Activated CD8-positive, alpha-beta memory T cell treated with anti-CD3 and anti-CD28 coated beads, Interleukin-2, amount 10 ng/mL, durations not matched to agents 7 days and 5 days (primary cell): ENCODE measurements at regions not wholly inside any gene's neighbourhood (a gene's known extent, or its start where the extent isn't known, plus 50 kb on each side); places are given as distances from the start of the nearest gene placed in this dataset.

Experiments
- ATAC-seq: fragments of 150-1000 bp; cut with Tn5 transposase; one replicate; pipeline ENCODE4 v1.10.0; 2021; ENCODE audit warnings: moderate library complexity
- CTCF ChIA-PET: fragments of 350-600 bp; sonication (Branson Sonifier 250); formaldehyde crosslinking; loops from one replicate; lab custom pipeline; 2021; ENCODE audit warnings: antibody characterized with exemption; lab: Charles Lee
- DNase-seq: peaks from one replicate; pipeline ENCODE4 v3.0.0-alpha.2; 2020
- H3K27ac Mint-ChIP-seq: one replicate; pipeline ENCODE4 v1.8.0; 2021; ENCODE audit warnings: mild to moderate bottlenecking, mixed read lengths
- H3K27me3 Mint-ChIP-seq: one replicate; pipeline ENCODE4 v1.8.0; 2021; ENCODE audit warnings: mixed read lengths
- H3K36me3 Mint-ChIP-seq: one replicate; pipeline ENCODE4 v1.8.0; 2021; ENCODE audit warnings: mild to moderate bottlenecking, mixed read lengths
- H3K4me1 Mint-ChIP-seq: one replicate; pipeline ENCODE4 v1.8.0; 2021; ENCODE audit warnings: mixed read lengths
- H3K4me3 Mint-ChIP-seq: one replicate; pipeline ENCODE4 v1.8.0; 2021; ENCODE audit warnings: mild to moderate bottlenecking, moderate library complexity, mixed read lengths
- H3K9me3 Mint-ChIP-seq: one replicate; pipeline ENCODE4 v1.8.0; 2022; ENCODE audit warnings: low read depth, mixed read lengths

- peak overlapping the region; percentile 27 for H3K27ac Mint-ChIP-seq
- peaks cover 2% of the 10 kb centered on the region for H3K36me3 Mint-ChIP-seq
- DNase-seq (no peak), ATAC-seq (no peak)
- no peaks in the 10 kb centered on the region for H3K9me3 Mint-ChIP-seq
- peaks cover 2% of the 10 kb centered on the region for H3K27me3 Mint-ChIP-seq
- H3K4me3 Mint-ChIP-seq, result no peak overlapping the region
- H3K4me1 Mint-ChIP-seq, result peaks cover 23% of the 10 kb centered on the region
- CTCF ChIA-PET, result interaction anchor here (1.5 kb wide), 1 partner anchor 47 kb away, joined by 4 read pairs; no protein-coding TSS in a partner anchor
Measured at GRCh38 chr14:36021591-36022320, 154.8 kb downstream of the PTCSC3 start.

DNA sequence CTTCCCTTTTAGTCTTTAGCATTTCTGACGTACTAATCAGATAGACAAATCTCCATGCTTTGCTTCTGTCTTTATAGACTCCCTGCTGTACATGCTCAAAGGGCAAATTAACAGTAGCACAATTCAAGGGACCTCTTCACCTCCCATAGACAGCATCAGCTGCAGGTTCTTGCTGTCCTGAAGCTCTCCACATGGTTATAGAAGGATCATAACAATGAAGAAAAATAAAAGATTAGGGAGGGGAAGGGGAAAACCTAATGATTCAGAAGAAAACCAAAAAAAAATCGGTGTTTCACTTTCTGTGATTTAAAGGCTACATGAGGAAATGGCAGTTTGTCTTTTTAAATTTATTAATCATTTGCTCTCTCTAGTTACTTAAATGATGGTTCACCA, 155.5 kb downstream of the PTCSC3 start:
- DNase-seq (no peak), ATAC-seq (no peak)
- Mint-ChIP-seq H3K27ac (peak overlapping the region; percentile 13), H3K36me3 (peaks cover 2% of the 10 kb centered on the region), H3K27me3 (peaks cover 2% of the 10 kb centered on the region), H3K4me1 (peaks cover 23% of the 10 kb centered on the region), H3K4me3 (no peak overlapping the region), H3K9me3 (no peaks in the 10 kb centered on the region)
- CTCF ChIA-PET, result interaction anchor here (1.5 kb wide), 1 partner anchor 48 kb away, joined by 4 read pairs; no protein-coding TSS in a partner anchor

- ATAC-seq, result no peak
- Mint-ChIP-seq H3K4me3 (no peak overlapping the region), H3K4me1 (peaks cover 23% of the 10 kb centered on the region), H3K27me3 (no peaks in the 10 kb centered on the region), H3K27ac (no peak overlapping the region), H3K36me3 (peaks cover 2% of the 10 kb centered on the region), H3K9me3 (no peaks in the 10 kb centered on the region)
- no peak for DNase-seq
- CTCF ChIA-PET, result interaction anchor here (1.5 kb wide), 1 partner anchor 48 kb away, joined by 4 read pairs; no protein-coding TSS in a partner anchor
Measured at GRCh38 chr14:36020120-36021029, 156.1 kb downstream of the PTCSC3 start.

GRCh38 chr14:36019126-36019525, 157.4 kb downstream of the PTCSC3 start:
- peak; percentile 78 for ATAC-seq
- DNase-seq, result no peak
- Mint-ChIP-seq H3K4me1 (peaks cover 23% of the 10 kb centered on the region), H3K9me3 (no peaks in the 10 kb centered on the region), H3K27ac (peak overlapping the region; percentile 77), H3K27me3 (no peaks in the 10 kb centered on the region), H3K36me3 (no peaks in the 10 kb centered on the region), H3K4me3 (no peak overlapping the region)
- CTCF ChIA-PET, result interaction anchor here (0.6 to 1.2 kb wide), 2 partner anchors 14 to 356 kb away, joined by 3 to 4 read pairs; no protein-coding TSS in a partner anchor

GRCh38 chr14:36014236-36014635, 162.3 kb downstream of the PTCSC3 start:
- no peak for ATAC-seq
- Mint-ChIP-seq H3K27ac (no peak overlapping the region), H3K27me3 (no peaks in the 10 kb centered on the region), H3K36me3 (no peaks in the 10 kb centered on the region), H3K4me1 (peaks cover 5% of the 10 kb centered on the region), H3K4me3 (no peak overlapping the region), H3K9me3 (no peaks in the 10 kb centered on the region)
- no peak for DNase-seq
- CTCF ChIA-PET, result no interaction called here

DNA sequence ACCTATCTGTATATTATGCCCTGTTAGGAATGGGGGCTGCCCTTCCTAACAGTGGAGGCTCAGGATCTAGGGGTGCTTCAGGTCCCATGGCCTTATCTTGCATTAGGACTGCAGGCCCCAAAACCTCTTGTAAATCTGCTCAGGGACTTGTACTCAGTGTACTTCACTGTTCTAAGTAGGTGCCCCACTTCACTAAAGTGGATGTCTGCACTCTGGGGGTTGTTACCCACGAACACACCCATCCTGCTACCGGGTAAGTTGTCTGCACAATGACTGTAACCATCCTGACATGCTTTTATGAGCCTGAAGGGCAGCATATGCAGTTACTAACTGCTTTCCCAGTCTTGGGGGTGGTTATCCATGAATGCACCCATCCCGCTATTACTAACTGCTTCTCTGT, 163.0 kb downstream of the PTCSC3 start:
- no peak overlapping the region for H3K4me3 Mint-ChIP-seq
- H3K9me3 Mint-ChIP-seq, result no peaks in the 10 kb centered on the region
- ATAC-seq, result no peak
- CTCF ChIA-PET, result no interaction called here
- no peak for DNase-seq
- H3K27ac Mint-ChIP-seq, result no peak overlapping the region
- H3K36me3 Mint-ChIP-seq, result no peaks in the 10 kb centered on the region
- no peaks in the 10 kb centered on the region for H3K27me3 Mint-ChIP-seq
- no peaks in the 10 kb centered on the region for H3K4me1 Mint-ChIP-seq

DNA sequence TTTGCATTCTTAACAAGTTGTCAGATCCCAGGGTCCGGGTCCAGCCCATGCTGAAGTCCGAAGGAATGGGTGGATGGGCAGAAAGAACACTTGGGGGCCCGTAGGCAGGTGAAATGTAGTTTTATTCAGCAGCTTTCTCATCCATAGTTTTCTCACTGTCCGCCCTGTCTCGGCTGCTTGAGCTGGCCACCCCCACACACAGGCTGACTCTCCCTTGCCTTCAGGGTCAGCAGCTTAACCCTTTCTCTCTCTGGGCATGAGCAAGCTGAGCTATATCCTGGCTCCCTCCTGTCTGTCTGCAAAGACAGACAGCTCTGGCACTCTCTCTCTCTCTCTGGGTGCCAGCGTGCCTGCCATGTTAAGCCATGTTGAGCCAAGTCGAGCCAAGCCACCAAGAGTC, 163.9 kb downstream of the PTCSC3 start:
- Mint-ChIP-seq H3K27me3 (no peaks in the 10 kb centered on the region), H3K4me3 (no peak overlapping the region), H3K36me3 (no peaks in the 10 kb centered on the region), H3K9me3 (no peaks in the 10 kb centered on the region), H3K27ac (no peak overlapping the region), H3K4me1 (no peaks in the 10 kb centered on the region)
- CTCF ChIA-PET, result no interaction called here
- DNase-seq (no peak), ATAC-seq (no peak)

GRCh38 chr14:36009643-36010042, 166.9 kb downstream of the PTCSC3 start:
- CTCF ChIA-PET, result no interaction called here
- no peak overlapping the region for H3K4me3 Mint-ChIP-seq
- DNase-seq, result no peak
- H3K27ac Mint-ChIP-seq, result no peak overlapping the region
- H3K27me3 Mint-ChIP-seq, result no peaks in the 10 kb centered on the region
- H3K36me3 Mint-ChIP-seq, result no peaks in the 10 kb centered on the region
- ATAC-seq, result no peak
- no peaks in the 10 kb centered on the region for H3K9me3 Mint-ChIP-seq
- H3K4me1 Mint-ChIP-seq, result peaks cover 4% of the 10 kb centered on the region

- CTCF ChIA-PET, result no interaction called here
- Mint-ChIP-seq H3K27me3 (peaks cover 2% of the 10 kb centered on the region), H3K36me3 (no peaks in the 10 kb centered on the region), H3K9me3 (no peaks in the 10 kb centered on the region), H3K4me3 (no peak overlapping the region), H3K27ac (no peak overlapping the region), H3K4me1 (peaks cover 4% of the 10 kb centered on the region)
- ATAC-seq (no peak), DNase-seq (no peak)
Measured at GRCh38 chr14:36006623-36007022, 169.9 kb downstream of the PTCSC3 start.

GRCh38 chr14:36005670-36006069, 170.9 kb downstream of the PTCSC3 start:
- CTCF ChIA-PET, result no interaction called here
- ATAC-seq (no peak), DNase-seq (no peak)
- H3K9me3 Mint-ChIP-seq, result no peaks in the 10 kb centered on the region
- no peak overlapping the region for H3K4me3 Mint-ChIP-seq
- peaks cover 2% of the 10 kb centered on the region for H3K27me3 Mint-ChIP-seq
- peaks cover 4% of the 10 kb centered on the region for H3K4me1 Mint-ChIP-seq
- H3K27ac Mint-ChIP-seq, result no peak overlapping the region
- H3K36me3 Mint-ChIP-seq, result no peaks in the 10 kb centered on the region

DNA sequence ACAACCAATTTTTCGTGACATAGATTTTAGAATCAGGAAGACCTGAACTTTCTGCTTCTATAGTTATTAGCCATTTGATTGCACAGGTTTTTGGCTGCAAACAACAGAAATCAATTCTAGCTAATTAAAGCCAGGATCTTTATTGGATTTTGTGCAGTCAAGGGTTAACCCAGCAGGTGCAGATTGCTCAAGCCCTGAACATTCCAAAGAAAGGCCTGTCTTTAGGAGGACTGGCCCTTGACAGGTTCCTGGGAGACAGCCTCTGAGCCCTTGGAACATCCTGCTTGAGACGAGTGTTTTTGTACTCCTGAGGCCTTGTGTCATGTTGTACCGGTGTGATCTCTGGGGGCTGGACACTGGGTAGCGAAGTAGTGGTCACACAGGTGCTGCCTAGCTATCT, 174.6 kb downstream of the PTCSC3 start:
- ATAC-seq (no peak), DNase-seq (no peak)
- Mint-ChIP-seq H3K4me1 (peaks cover 2% of the 10 kb centered on the region), H3K9me3 (no peaks in the 10 kb centered on the region), H3K36me3 (no peaks in the 10 kb centered on the region), H3K27me3 (peaks cover 10% of the 10 kb centered on the region), H3K27ac (no peak overlapping the region), H3K4me3 (no peak overlapping the region)
- CTCF ChIA-PET, result no interaction called here

- H3K36me3 Mint-ChIP-seq, result no peaks in the 10 kb centered on the region
- CTCF ChIA-PET, result no interaction called here
- no peak overlapping the region for H3K4me3 Mint-ChIP-seq
- ATAC-seq (no peak), DNase-seq (no peak)
- H3K9me3 Mint-ChIP-seq, result no peaks in the 10 kb centered on the region
- H3K27me3 Mint-ChIP-seq, result peaks cover 10% of the 10 kb centered on the region
- H3K27ac Mint-ChIP-seq, result no peak overlapping the region
- no peaks in the 10 kb centered on the region for H3K4me1 Mint-ChIP-seq
Measured at GRCh38 chr14:35999294-35999693, 173.2 kb downstream of the BRMS1L start.

DNA sequence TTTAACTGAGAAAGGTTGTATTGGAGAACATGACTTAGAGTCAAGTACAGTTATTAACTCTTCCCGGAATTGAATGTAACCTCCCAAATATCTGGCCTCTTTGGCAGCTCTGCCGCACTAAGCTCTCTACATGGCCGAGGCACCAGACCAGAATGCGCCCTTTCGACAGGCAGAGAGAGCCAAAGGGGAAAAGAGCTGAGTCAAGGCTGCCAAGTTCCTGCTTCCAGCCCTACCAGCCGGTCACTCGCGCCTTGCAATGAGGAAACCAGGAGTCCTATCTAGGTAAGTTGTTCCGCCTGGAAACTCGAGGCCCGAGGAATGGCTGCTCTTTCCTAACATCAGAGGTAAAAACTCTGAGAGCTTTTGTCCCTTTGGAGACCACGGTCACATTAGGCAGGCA, 172.2 kb downstream of the BRMS1L start:
- ATAC-seq, result no peak

GRCh38 chr14:35993684-35993960, 167.5 kb downstream of the BRMS1L start:
- CTCF ChIA-PET, result no interaction called here
- no peaks in the 10 kb centered on the region for H3K9me3 Mint-ChIP-seq
- H3K4me3 Mint-ChIP-seq, result no peak overlapping the region
- ATAC-seq (no peak), DNase-seq (no peak)
- H3K36me3 Mint-ChIP-seq, result no peaks in the 10 kb centered on the region
- peaks cover 1% of the 10 kb centered on the region for H3K4me1 Mint-ChIP-seq
- H3K27ac Mint-ChIP-seq, result no peak overlapping the region
- no peaks in the 10 kb centered on the region for H3K27me3 Mint-ChIP-seq

More for the DNA sequence above, 172.2 kb downstream of the BRMS1L start:
- H3K4me1 Mint-ChIP-seq, result no peaks in the 10 kb centered on the region
- peaks cover 10% of the 10 kb centered on the region for H3K27me3 Mint-ChIP-seq
- H3K4me3 Mint-ChIP-seq, result no peak overlapping the region
- no peak overlapping the region for H3K27ac Mint-ChIP-seq
- H3K9me3 Mint-ChIP-seq, result no peaks in the 10 kb centered on the region
- DNase-seq, result no peak
- H3K36me3 Mint-ChIP-seq, result no peaks in the 10 kb centered on the region
- CTCF ChIA-PET, result no interaction called here
